Middle frontal gyrus (tissue), 1 donor: ENCODE measurements at regions not wholly inside any gene's neighbourhood (a gene's known extent, or its start where the extent isn't known, plus 50 kb on each side); places are given as distances from the start of the nearest gene placed in this dataset.
"Not testable (repeated sequence)": the region's sequence is repeated elsewhere in the genome, so short reads cannot be mapped to it uniquely, and the experiment has no call there.

Experiments
- DNase-seq: peaks from one replicate; pipeline ENCODE4 v3.0.0-alpha.2; 2015; ENCODE audit warnings: low spot score; ENCODE audit errors: extremely low spot score

GRCh38 chr10:35942057-35942456 lies 300.0 kb upstream of the FZD8 start:
- no peak for DNase-seq

- no peak for DNase-seq
Measured at GRCh38 chr10:35940141-35941041, 298.3 kb upstream of the FZD8 start.

- DNase-seq: no peak
Measured at GRCh38 chr10:35938160-35938559, 296.1 kb upstream of the FZD8 start.

GRCh38 chr10:35937546-35937945 lies 295.4 kb upstream of the FZD8 start:
- DNase-seq: no peak

GRCh38 chr10:35934642-35934995 lies 292.5 kb upstream of the FZD8 start:
- DNase-seq: no peak

GRCh38 chr10:35933940-35934641 lies 292.0 kb upstream of the FZD8 start:
- no peak for DNase-seq

- no peak for DNase-seq
Measured at GRCh38 chr10:35933491-35933890, 291.4 kb upstream of the FZD8 start.

GRCh38 chr10:35929962-35930361 lies 287.9 kb upstream of the FZD8 start:
- DNase-seq: not testable (repeated sequence)

- no peak for DNase-seq
Measured at GRCh38 chr10:35928748-35929147, 286.7 kb upstream of the FZD8 start.

- DNase-seq: no peak
Measured at GRCh38 chr10:35927990-35928488, 285.9 kb upstream of the FZD8 start.

GRCh38 chr10:35927341-35927740 lies 285.2 kb upstream of the FZD8 start:
- DNase-seq: no peak

- DNase-seq: no peak
Measured at GRCh38 chr10:35926846-35927245, 284.8 kb upstream of the FZD8 start.

- DNase-seq: no peak
Measured at GRCh38 chr10:35925493-35925892, 283.4 kb upstream of the FZD8 start.

GRCh38 chr10:35924759-35925158 lies 282.7 kb upstream of the FZD8 start:
- DNase-seq: no peak

- no peak for DNase-seq
Measured at GRCh38 chr10:35922876-35923600, 280.9 kb upstream of the FZD8 start.

GRCh38 chr10:35921866-35922350 lies 279.8 kb upstream of the FZD8 start:
- DNase-seq: no peak

- no peak for DNase-seq
Measured at GRCh38 chr10:35916791-35917190, 274.7 kb upstream of the FZD8 start.

GRCh38 chr10:35913628-35914027 lies 271.5 kb upstream of the FZD8 start:
- no peak for DNase-seq

GRCh38 chr10:35912615-35913569 lies 270.8 kb upstream of the FZD8 start:
- peak; percentile 12 for DNase-seq

GRCh38 chr10:35911954-35912353 lies 269.9 kb upstream of the FZD8 start:
- no peak for DNase-seq

- no peak for DNase-seq
Measured at GRCh38 chr10:35911233-35911632, 269.1 kb upstream of the FZD8 start.
